HL-60 (cell line): ENCODE measurements at regions not wholly inside any gene's neighbourhood (a gene's known extent, or its start where the extent isn't known, plus 50 kb on each side); places are given as distances from the start of the nearest gene placed in this dataset.

ENCODE experiments used
- DNase-seq, 2 experiments: peaks; one replicate each; pipeline ENCODE4 v3.0.0-alpha.2; 2010 to 2020; ENCODE audit warnings: low read depth in 1 of 2, low spot score in 1 of 2
- H3K27ac ChIP-seq: fragments of 250-450 bp; sonication (Bioruptor Pico); replicated peaks from 2 replicates; pipeline ENCODE4 v1.5.1; 2020; ENCODE audit warnings: mild to moderate bottlenecking, moderate library complexity
- H3K27me3 ChIP-seq: fragments of 250-450 bp; sonication (Bioruptor Pico); 2 replicates; pipeline ENCODE4 v1.5.1; 2021; ENCODE audit warnings: mild to moderate bottlenecking, moderate library complexity; ENCODE audit not compliant: insufficient read depth, poor library complexity, severe bottlenecking
- H3K4me3 ChIP-seq: replicated peaks from 2 replicates; pipeline ENCODE4 v1.5.1; 2011; ENCODE audit warnings: mild to moderate bottlenecking, control low read depth, low read length; ENCODE audit not compliant: insufficient read depth
- CTCF ChIP-seq: IDR thresholded peaks from one replicate; pipeline ENCODE4 v1.5.1; 2011; ENCODE audit warnings: low read length, control low read depth, inconsistent platforms; ENCODE audit not compliant: insufficient read depth
- GABPA ChIP-seq: IDR thresholded peaks from 2 replicates; pipeline ENCODE4 v1.6.1; 2012; ENCODE audit warnings: low read depth
- POLR2AphosphoS5 ChIP-seq: IDR thresholded peaks from 2 replicates; pipeline ENCODE4 v1.6.1; 2012; ENCODE audit warnings: low read depth
- REST ChIP-seq: IDR thresholded peaks from 2 replicates; pipeline ENCODE4 v1.6.1; 2012; ENCODE audit warnings: low read depth; ENCODE audit not compliant: insufficient replicate concordance
- SPI1 ChIP-seq: IDR thresholded peaks from 2 replicates; pipeline ENCODE4 v1.6.1; 2012; ENCODE audit warnings: low read depth, mild to moderate bottlenecking, borderline replicate concordance

- no peak for DNase-seq
- Histone ChIP-seq H3K27ac (no peak overlapping the region), H3K27me3 (peaks cover 4% of the 10 kb centered on the region), H3K4me3 (no peak overlapping the region)
- TF ChIP-seq SPI1 (no peak), CTCF (no peak), GABPA (no peak), POLR2AphosphoS5 (no peak)
These were observed 953.9 kb downstream of the GBE1 start for GRCh38 chr3:80807577-80807976.

- no peak overlapping the region for H3K27ac ChIP-seq
- no peak overlapping the region for H3K4me3 ChIP-seq
- H3K27me3 ChIP-seq, result peaks cover 3% of the 10 kb centered on the region
- no peak for TF ChIP-seq REST
- TF ChIP-seq CTCF, result no peak
- no peak for TF ChIP-seq SPI1
- TF ChIP-seq POLR2AphosphoS5, result no peak
- no peak for TF ChIP-seq GABPA
- DNase-seq, result no peak
These were observed 954.8 kb downstream of the GBE1 start for GRCh38 chr3:80806673-80807072.

GRCh38 chr3:80788914-80789313, 972.5 kb downstream of the GBE1 start:
- no peaks in the 10 kb centered on the region for H3K27me3 ChIP-seq
- no peak overlapping the region for H3K27ac ChIP-seq
- no peak for DNase-seq
- no peak overlapping the region for H3K4me3 ChIP-seq
- TF ChIP-seq GABPA (no peak), CTCF (no peak), POLR2AphosphoS5 (no peak), REST (no peak), SPI1 (no peak)

GRCh38 chr3:80785875-80786274, 975.6 kb downstream of the GBE1 start:
- TF ChIP-seq GABPA (no peak), CTCF (no peak), POLR2AphosphoS5 (no peak)
- Histone ChIP-seq H3K27ac (no peak overlapping the region), H3K27me3 (no peaks in the 10 kb centered on the region), H3K4me3 (no peak overlapping the region)
- no peak for DNase-seq
